HCT116 (cell line): ENCODE measurements at regions not wholly inside any gene's neighbourhood (a gene's known extent, or its start where the extent isn't known, plus 50 kb on each side); places are given as distances from the start of the nearest gene placed in this dataset.

Source experiments
- CTCF ChIP-seq, 3 experiments: fragments of 200-600 bp in 1 of 3; sonication (generic) in 1 of 3; IDR thresholded peaks in 2 of 3; conservative IDR thresholded peaks in 1 of 3; 2 replicates each; pipeline ENCODE4 v1.5.1; 2012 to 2017; ENCODE audit warnings: low read depth in 2 of 3, low read length in 2 of 3, antibody characterized with exemption in 1 of 3, borderline replicate concordance in 1 of 3, control low read depth in 1 of 3, mild to moderate bottlenecking in 1 of 3, mixed read lengths in 1 of 3, mixed run types in 1 of 3, moderate library complexity in 1 of 3; ENCODE audit not compliant: insufficient read depth in 1 of 3
- EZH2 ChIP-seq: fragments of 200-600 bp; sonication (generic); IDR thresholded peaks from 2 replicates; pipeline ENCODE4 v1.6.1; 2017; ENCODE audit warnings: antibody characterized with exemption, mixed run types
- EZH2phosphoT487 ChIP-seq: fragments of 200-600 bp; IDR thresholded peaks from 2 replicates; pipeline ENCODE4 v1.6.1; 2018; ENCODE audit warnings: antibody characterized with exemption, borderline replicate concordance
- JUND ChIP-seq: IDR thresholded peaks from 2 replicates; pipeline ENCODE4 v1.6.1; 2012
- POLR2A ChIP-seq: IDR thresholded peaks from 2 replicates; pipeline ENCODE4 v1.7.0; 2011; ENCODE audit warnings: borderline replicate concordance; ENCODE audit not compliant: insufficient read depth, insufficient read length; ENCODE audit errors: extremely low read depth
- POLR2AphosphoS5 ChIP-seq: IDR thresholded peaks from 2 replicates; pipeline ENCODE4 v1.6.1; 2011; ENCODE audit warnings: mild to moderate bottlenecking, low read depth, low read length, moderate library complexity
- RAD21 ChIP-seq: IDR thresholded peaks from 2 replicates; pipeline ENCODE4 v1.6.1; 2012; ENCODE audit warnings: low read depth, mild to moderate bottlenecking
- SIN3A ChIP-seq: IDR thresholded peaks from 2 replicates; pipeline ENCODE4 v1.6.1; 2012; ENCODE audit warnings: low read depth
- SP1 ChIP-seq: IDR thresholded peaks from 2 replicates; pipeline ENCODE4 v1.6.1; 2012; ENCODE audit warnings: low read depth
- SRF ChIP-seq: IDR thresholded peaks from 2 replicates; pipeline ENCODE4 v1.6.1; 2012; ENCODE audit warnings: low read depth
- YY1 ChIP-seq: IDR thresholded peaks from 2 replicates; pipeline ENCODE4 v1.6.1; 2011; ENCODE audit warnings: low read length, low read depth, moderate library complexity, mild to moderate bottlenecking; ENCODE audit not compliant: insufficient replicate concordance; ENCODE audit errors: extremely low read depth
- TF ChIP-seq, protein P1 (sequence below): IDR thresholded peaks from 2 replicates; pipeline ENCODE4 v1.6.1; 2012
- TF ChIP-seq, protein P2 (sequence below): IDR thresholded peaks from 2 replicates; pipeline ENCODE4 v1.6.1; 2012; ENCODE audit warnings: low read depth
- TF ChIP-seq, protein P3 (sequence below): IDR thresholded peaks from 2 replicates; pipeline ENCODE4 v1.6.1; 2012

DNA sequence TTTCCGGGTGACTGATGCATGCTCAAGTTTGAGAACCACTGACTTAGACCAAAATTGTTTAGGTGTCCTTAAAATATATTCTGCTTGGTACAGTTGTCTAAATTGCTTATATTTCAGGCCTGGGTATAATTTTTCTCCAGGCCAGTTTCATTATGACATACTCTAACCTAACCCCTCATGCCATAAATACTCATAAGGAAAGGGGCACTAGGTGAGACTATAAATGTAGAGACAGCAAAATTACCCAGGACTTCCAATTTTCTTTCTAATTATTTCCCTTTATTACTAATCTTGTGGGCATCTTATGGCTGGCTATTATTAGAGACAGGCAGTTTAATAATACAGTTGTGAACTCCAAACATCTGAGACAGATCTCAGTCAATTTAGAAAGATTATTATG, 150.2 kb downstream of the RRAGB start:
- TF ChIP-seq, protein P1, sequence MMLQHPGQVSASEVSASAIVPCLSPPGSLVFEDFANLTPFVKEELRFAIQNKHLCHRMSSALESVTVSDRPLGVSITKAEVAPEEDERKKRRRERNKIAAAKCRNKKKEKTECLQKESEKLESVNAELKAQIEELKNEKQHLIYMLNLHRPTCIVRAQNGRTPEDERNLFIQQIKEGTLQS = no peak
- no peak for TF ChIP-seq CTCF (IDR thresholded peaks at IDR 0.05 in 2 of 3, conservative IDR thresholded peaks at IDR 0.05 in 1 of 3; ENCODE audit: borderline replicate concordance in 1 of 3, insufficient read depth in 1 of 3, low read depth in 2 of 3, low read length in 2 of 3)
- no peak for TF ChIP-seq POLR2AphosphoS5
- TF ChIP-seq EZH2phosphoT487 = no peak
- no peak for TF ChIP-seq POLR2A
- TF ChIP-seq JUND = no peak
- TF ChIP-seq EZH2 = no peak
- no peak for TF ChIP-seq SIN3A
- TF ChIP-seq RAD21 = no peak
- TF ChIP-seq, protein P2, sequence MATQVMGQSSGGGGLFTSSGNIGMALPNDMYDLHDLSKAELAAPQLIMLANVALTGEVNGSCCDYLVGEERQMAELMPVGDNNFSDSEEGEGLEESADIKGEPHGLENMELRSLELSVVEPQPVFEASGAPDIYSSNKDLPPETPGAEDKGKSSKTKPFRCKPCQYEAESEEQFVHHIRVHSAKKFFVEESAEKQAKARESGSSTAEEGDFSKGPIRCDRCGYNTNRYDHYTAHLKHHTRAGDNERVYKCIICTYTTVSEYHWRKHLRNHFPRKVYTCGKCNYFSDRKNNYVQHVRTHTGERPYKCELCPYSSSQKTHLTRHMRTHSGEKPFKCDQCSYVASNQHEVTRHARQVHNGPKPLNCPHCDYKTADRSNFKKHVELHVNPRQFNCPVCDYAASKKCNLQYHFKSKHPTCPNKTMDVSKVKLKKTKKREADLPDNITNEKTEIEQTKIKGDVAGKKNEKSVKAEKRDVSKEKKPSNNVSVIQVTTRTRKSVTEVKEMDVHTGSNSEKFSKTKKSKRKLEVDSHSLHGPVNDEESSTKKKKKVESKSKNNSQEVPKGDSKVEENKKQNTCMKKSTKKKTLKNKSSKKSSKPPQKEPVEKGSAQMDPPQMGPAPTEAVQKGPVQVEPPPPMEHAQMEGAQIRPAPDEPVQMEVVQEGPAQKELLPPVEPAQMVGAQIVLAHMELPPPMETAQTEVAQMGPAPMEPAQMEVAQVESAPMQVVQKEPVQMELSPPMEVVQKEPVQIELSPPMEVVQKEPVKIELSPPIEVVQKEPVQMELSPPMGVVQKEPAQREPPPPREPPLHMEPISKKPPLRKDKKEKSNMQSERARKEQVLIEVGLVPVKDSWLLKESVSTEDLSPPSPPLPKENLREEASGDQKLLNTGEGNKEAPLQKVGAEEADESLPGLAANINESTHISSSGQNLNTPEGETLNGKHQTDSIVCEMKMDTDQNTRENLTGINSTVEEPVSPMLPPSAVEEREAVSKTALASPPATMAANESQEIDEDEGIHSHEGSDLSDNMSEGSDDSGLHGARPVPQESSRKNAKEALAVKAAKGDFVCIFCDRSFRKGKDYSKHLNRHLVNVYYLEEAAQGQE = no peak
- TF ChIP-seq YY1 = no peak
- TF ChIP-seq, protein P3, sequence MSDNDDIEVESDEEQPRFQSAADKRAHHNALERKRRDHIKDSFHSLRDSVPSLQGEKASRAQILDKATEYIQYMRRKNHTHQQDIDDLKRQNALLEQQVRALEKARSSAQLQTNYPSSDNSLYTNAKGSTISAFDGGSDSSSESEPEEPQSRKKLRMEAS = no peak
- no peak for TF ChIP-seq SP1
- TF ChIP-seq SRF = no peak
